ENCODE measurements at regions not wholly inside any gene's neighbourhood (a gene's known extent, or its start where the extent isn't known, plus 50 kb on each side); places are given as distances from the start of the nearest gene placed in this dataset.
A peak's percentile ranks its signal among the peaks of the same experiment; 100 is the strongest.

- TF ChIP-seq HNF4G (IDR thresholded peaks at IDR 0.05; ENCODE audit: borderline replicate concordance, low read depth, low read length) (no peak), HNF4G (CRISPR knock-in tag; IDR thresholded peaks at IDR 0.05; ENCODE audit: borderline replicate concordance, low read depth) (peak; percentile 51; the same call in 1 of the 2 replicates), ZNF496 (CRISPR knock-in tag; IDR thresholded peaks at IDR 0.05; ENCODE audit: insufficient replicate concordance) (no peak), JDP2 (CRISPR knock-in tag; IDR thresholded peaks at IDR 0.05; ENCODE audit: borderline replicate concordance) (no peak), ZNF740 (CRISPR knock-in tag; IDR thresholded peaks at IDR 0.05) (no peak), HMGXB3 (CRISPR knock-in tag; IDR thresholded peaks at IDR 0.05; ENCODE audit: borderline replicate concordance) (no peak), FOXO1 (CRISPR knock-in tag; IDR thresholded peaks at IDR 0.05) (0 out of 2 replicates have a peak, but pooled peaks have one; percentile 44), GPBP1L1 (CRISPR knock-in tag; IDR thresholded peaks at IDR 0.05) (no peak), ZNF761 (CRISPR knock-in tag; conservative IDR thresholded peaks at IDR 0.05) (no peak), THAP11 (CRISPR knock-in tag; IDR thresholded peaks at IDR 0.05) (peak; percentile 55), KDM5A (IDR thresholded peaks at IDR 0.05; ENCODE audit: borderline replicate concordance, low read length) (no peak), FOXP1 (IDR thresholded peaks at IDR 0.05) (no peak), FOXP1 (CRISPR knock-in tag; IDR thresholded peaks at IDR 0.05) (peak; percentile 39; the same call in 1 of the 2 replicates), E2F2 (CRISPR knock-in tag; IDR thresholded peaks at IDR 0.05; ENCODE audit: borderline replicate concordance) (no peak), ZBTB3 (CRISPR knock-in tag; IDR thresholded peaks at IDR 0.05; ENCODE audit: borderline replicate concordance, low read depth) (no peak), TRAFD1 (CRISPR knock-in tag; IDR thresholded peaks at IDR 0.05; ENCODE audit: borderline replicate concordance) (no peak), ZNF564 (CRISPR knock-in tag; IDR thresholded peaks at IDR 0.05) (no peak), HNRNPUL1 (IDR thresholded peaks at IDR 0.05; ENCODE audit: low read depth, low read length) (no peak), DNMT3B (CRISPR knock-in tag; conservative IDR thresholded peaks at IDR 0.05) (no peak), TFDP1 (CRISPR knock-in tag; IDR thresholded peaks at IDR 0.05; ENCODE audit: borderline replicate concordance) (peak; percentile 17; the same call in 1 of the 2 replicates), DMAP1 (CRISPR knock-in tag; IDR thresholded peaks at IDR 0.05) (0 out of 2 replicates have a peak, but pooled peaks have one; percentile 36)
Measured at GRCh38 chr17:17406225-17406624, 70.6 kb upstream of the MED9 start (continued).
